Calu3 (cell line): ENCODE measurements at regions not wholly inside any gene's neighbourhood (a gene's known extent, or its start where the extent isn't known, plus 50 kb on each side); places are given as distances from the start of the nearest gene placed in this dataset.

Experiments used
- BruUV-seq: library from RNA; stranded (reverse); fragments of 400-500 nt; replicated peaks from 2 replicates; lab custom pipeline; 2021; lab: Mats Ljungman, UMichigan
- CTCF ChIA-PET: fragments of 300-600 bp; sonication (Branson Sonifier 250); formaldehyde crosslinking; loops from one replicate; lab custom pipeline; 2022; ENCODE audit warnings: antibody characterized with exemption; lab: Charles Lee
- DNase-seq: peaks from one replicate; pipeline ENCODE4 v3.0.0; 2022
- H3K27ac Mint-ChIP-seq: one replicate; pipeline ENCODE4 v1.8.0; 2022; ENCODE audit warnings: mixed read lengths; ENCODE audit not compliant: unreplicated experiment
- H3K27me3 Mint-ChIP-seq: one replicate; pipeline ENCODE4 v1.8.0; 2022; ENCODE audit warnings: mixed read lengths; ENCODE audit not compliant: unreplicated experiment
- H3K36me3 Mint-ChIP-seq: one replicate; pipeline ENCODE4 v1.8.0; 2022; ENCODE audit warnings: mild to moderate bottlenecking, moderate library complexity, mixed read lengths; ENCODE audit not compliant: insufficient read depth, unreplicated experiment
- H3K4me1 Mint-ChIP-seq: one replicate; pipeline ENCODE4 v1.8.0; 2022; ENCODE audit warnings: mild to moderate bottlenecking, low read depth, mixed read lengths; ENCODE audit not compliant: unreplicated experiment
- H3K4me3 Mint-ChIP-seq: one replicate; pipeline ENCODE4 v1.8.0; 2022; ENCODE audit warnings: mild to moderate bottlenecking, low read depth, moderate library complexity, mixed read lengths; ENCODE audit not compliant: unreplicated experiment
- H3K9me3 Mint-ChIP-seq: one replicate; pipeline ENCODE4 v1.8.0; 2022; ENCODE audit warnings: low read depth, mixed read lengths; ENCODE audit not compliant: unreplicated experiment
- CTCF ChIP-seq: fragments of 200-600 bp; IDR thresholded peaks from one replicate; pipeline ENCODE4 v1.8.0; 2022; ENCODE audit warnings: antibody characterized with exemption; ENCODE audit not compliant: unreplicated experiment
- intact Hi-C: fragments of 100-400 bp; cut with micrococcal nuclease; formaldehyde crosslinking; loops from one replicate; pipeline ENCODE4 v1.10.0; 2022; ENCODE audit not compliant: unreplicated experiment

GRCh38 chr2:200147371-200147770 lies 159.1 kb upstream of the SPATS2L start:
- TF ChIP-seq CTCF = no peak
- no peak overlapping the region for H3K4me3 Mint-ChIP-seq
- H3K27me3 Mint-ChIP-seq = no peaks in the 10 kb centered on the region
- CTCF ChIA-PET = interaction anchor here (0.6 kb wide), 1 partner anchor 207 kb away, joined by 5 read pairs; no protein-coding TSS in a partner anchor
- no peaks in the 10 kb centered on the region for H3K4me1 Mint-ChIP-seq
- no peaks in the 10 kb centered on the region for H3K36me3 Mint-ChIP-seq
- peaks cover 18% of the 10 kb centered on the region for H3K9me3 Mint-ChIP-seq
- BruUV-seq = no TSS peak
- no peak for DNase-seq
- H3K27ac Mint-ChIP-seq = no peak overlapping the region
- intact Hi-C loops = no loop called here

- intact Hi-C loops = no loop called here
- H3K4me3 Mint-ChIP-seq = no peak overlapping the region
- TF ChIP-seq CTCF = no peak
- no TSS peak for BruUV-seq
- no peaks in the 10 kb centered on the region for H3K27me3 Mint-ChIP-seq
- no peak for DNase-seq
- H3K36me3 Mint-ChIP-seq = no peaks in the 10 kb centered on the region
- no peak overlapping the region for H3K27ac Mint-ChIP-seq
- CTCF ChIA-PET = no interaction called here
- peaks cover 20% of the 10 kb centered on the region for H3K9me3 Mint-ChIP-seq
- no peaks in the 10 kb centered on the region for H3K4me1 Mint-ChIP-seq
Observed at GRCh38 chr2:200148366-200148765, 158.1 kb upstream of the SPATS2L start.

GRCh38 chr2:200150411-200151086 lies 155.9 kb upstream of the SPATS2L start:
- Mint-ChIP-seq H3K27ac (no peak overlapping the region), H3K27me3 (no peaks in the 10 kb centered on the region), H3K4me1 (no peaks in the 10 kb centered on the region), H3K36me3 (no peaks in the 10 kb centered on the region), H3K9me3 (peaks cover 14% of the 10 kb centered on the region), H3K4me3 (no peak overlapping the region)
- CTCF ChIA-PET = no interaction called here
- DNase-seq = no peak
- intact Hi-C loops = loop anchor here (10.0 kb wide), 1 partner anchor 166 kb away; no protein-coding TSS in a partner anchor
- no peak for TF ChIP-seq CTCF
- BruUV-seq = no TSS peak

- Mint-ChIP-seq H3K9me3 (peaks cover 12% of the 10 kb centered on the region), H3K27me3 (no peaks in the 10 kb centered on the region), H3K4me1 (peaks cover 32% of the 10 kb centered on the region), H3K27ac (no peak overlapping the region), H3K4me3 (no peak overlapping the region), H3K36me3 (no peaks in the 10 kb centered on the region)
- DNase-seq = no peak
- CTCF ChIA-PET = no interaction called here
- TF ChIP-seq CTCF = no peak
- BruUV-seq = no TSS peak
- intact Hi-C loops = loop anchor here (5.0 to 10.0 kb wide), 2 partner anchors 147 to 171 kb away; no protein-coding TSS in a partner anchor
Observed at GRCh38 chr2:200155652-200156051, 150.8 kb upstream of the SPATS2L start.
